Pancreas (tissue), 10 donors: ENCODE measurements at regions not wholly inside any gene's neighbourhood (a gene's known extent, or its start where the extent isn't known, plus 50 kb on each side); places are given as distances from the start of the nearest gene placed in this dataset.

ENCODE experiments used
- ATAC-seq, 4 donors: fragments of 200-7000 bp; cut with Tn5 transposase; one replicate each; pipeline versions ENCODE4 v1.8.0 to v1.9.1; 2020; ENCODE audit warnings: mild to moderate bottlenecking in 4 of 4, moderate library complexity in 4 of 4
- DNase-seq, 6 donors: peaks; one replicate each; pipeline ENCODE4 v3.0.0-alpha.2; 2020
- FAIRE-seq: peaks from 2 replicates; lab custom pipeline; 2012; peaks lifted over from hg19 to GRCh38; lab: Jason Lieb, UNC
- H3K27ac ChIP-seq, 4 donors: fragments of 200-600 bp; sonication (generic); 1 replicate in 3 of 4; 2 replicates in 1 of 4; pipeline versions ENCODE4 v1.5.0 to v1.8.0; 2020
- H3K27me3 ChIP-seq, 4 donors: fragments of 200-600 bp; one replicate each; pipeline ENCODE4 v1.8.0; 2021
- H3K36me3 ChIP-seq, 3 donors: fragments of 200-600 bp; sonication (generic) in 1 of 3; one replicate each; pipeline versions ENCODE4 v1.5.0 to v1.8.0; 2020 to 2021
- H3K4me1 ChIP-seq, 3 donors: fragments of 200-600 bp; one replicate each; pipeline ENCODE4 v1.8.0; 2021
- H3K4me3 ChIP-seq, 4 donors: fragments of 200-600 bp; sonication (generic) in 2 of 4; one replicate each; pipeline versions ENCODE4 v1.5.0 to v1.8.0; 2020 to 2021
- H3K9me3 ChIP-seq, 4 donors: fragments of 200-600 bp; one replicate each; pipeline ENCODE4 v1.8.0; 2021
- WGBS, 2 donors: extraction: QIAGEN DNeasy Blood & Tissue Kit; methylation state at CpG; one replicate each; pipeline ENCODE4 v1.1.7; 2013; 5-methylcytosine and 5-hydroxymethylcytosine counted together
- intact Hi-C, 3 donors: fragments of 100-400 bp; cut with DNase I; formaldehyde crosslinking; loops; one replicate each; pipeline versions ENCODE4 v1.11.1 to v1.14.2; 2022
- TF ChIP-seq, protein P1 (sequence below), 4 donors: fragments of 200-600 bp; sonication (generic) in 3 of 4; IDR thresholded peaks; one replicate each; pipeline versions ENCODE4 v1.5.0 to v1.8.0; 2021; ENCODE audit warnings: antibody characterized with exemption in 4 of 4
- donor health status: healthy with polysubstance abuse.
- donor health status: DM: no; HTN: no; CAD: no; lungs with moderate emphysema.
- donor health status: DM: no; HTN: no; CAD: no.
- donor health status: control.
- donor health status: control.
- donor health status: Bipolar disorder and iron deficiency.
- donor health status: DM: yes; HTN: yes; CAD: no.
- donor health status: DM: no; HTN: no; CAD: no.
- donor health status: DM: no; HTN: no; CAD: no.
- donor health status: DM: yes; HTN: yes; CAD: no.

DNA sequence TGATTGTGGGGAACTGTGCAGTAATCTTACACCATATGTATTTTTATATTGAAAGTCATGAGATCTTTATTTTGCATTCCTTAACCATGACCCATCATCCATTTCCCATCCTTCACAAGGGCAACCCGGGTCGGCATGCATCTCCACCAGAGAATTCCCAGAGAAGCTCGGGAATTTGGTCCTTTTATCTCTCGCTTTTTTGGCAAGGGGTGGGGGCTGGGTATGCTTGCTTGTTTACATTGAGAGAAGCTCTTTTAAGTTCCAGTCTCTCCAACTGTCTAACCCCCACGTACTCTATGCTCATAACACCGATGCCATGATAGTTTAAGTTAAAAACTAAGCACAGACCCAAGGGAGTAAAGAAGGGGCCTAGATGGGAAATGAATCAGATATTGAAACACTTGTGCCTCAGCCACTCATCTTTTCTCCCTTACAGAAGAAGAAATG lies 109.9 kb upstream of the NFIB start:
- Histone ChIP-seq H3K27me3 (no peaks in the 10 kb centered on the region), H3K36me3 (no peaks in the 10 kb centered on the region), H3K4me3 (no peak overlapping the region), H3K4me1 (no peaks in the 10 kb centered on the region), H3K27ac (no peak overlapping the region), H3K9me3 (no peaks in the 10 kb centered on the region)
- intact Hi-C loops: loop anchor here in 1 of 3 donors (10.0 kb wide), 1 partner anchor 999 kb away; no protein-coding TSS in a partner anchor
- ATAC-seq (no peak), FAIRE-seq (no peak), DNase-seq (no peak)
- TF ChIP-seq, protein P1, sequence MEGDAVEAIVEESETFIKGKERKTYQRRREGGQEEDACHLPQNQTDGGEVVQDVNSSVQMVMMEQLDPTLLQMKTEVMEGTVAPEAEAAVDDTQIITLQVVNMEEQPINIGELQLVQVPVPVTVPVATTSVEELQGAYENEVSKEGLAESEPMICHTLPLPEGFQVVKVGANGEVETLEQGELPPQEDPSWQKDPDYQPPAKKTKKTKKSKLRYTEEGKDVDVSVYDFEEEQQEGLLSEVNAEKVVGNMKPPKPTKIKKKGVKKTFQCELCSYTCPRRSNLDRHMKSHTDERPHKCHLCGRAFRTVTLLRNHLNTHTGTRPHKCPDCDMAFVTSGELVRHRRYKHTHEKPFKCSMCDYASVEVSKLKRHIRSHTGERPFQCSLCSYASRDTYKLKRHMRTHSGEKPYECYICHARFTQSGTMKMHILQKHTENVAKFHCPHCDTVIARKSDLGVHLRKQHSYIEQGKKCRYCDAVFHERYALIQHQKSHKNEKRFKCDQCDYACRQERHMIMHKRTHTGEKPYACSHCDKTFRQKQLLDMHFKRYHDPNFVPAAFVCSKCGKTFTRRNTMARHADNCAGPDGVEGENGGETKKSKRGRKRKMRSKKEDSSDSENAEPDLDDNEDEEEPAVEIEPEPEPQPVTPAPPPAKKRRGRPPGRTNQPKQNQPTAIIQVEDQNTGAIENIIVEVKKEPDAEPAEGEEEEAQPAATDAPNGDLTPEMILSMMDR (IDR thresholded peaks at IDR 0.05): no peak
- WGBS, 2 donors: 52 to 55% methylated on average over 6 of the region's 6 CpGs

DNA sequence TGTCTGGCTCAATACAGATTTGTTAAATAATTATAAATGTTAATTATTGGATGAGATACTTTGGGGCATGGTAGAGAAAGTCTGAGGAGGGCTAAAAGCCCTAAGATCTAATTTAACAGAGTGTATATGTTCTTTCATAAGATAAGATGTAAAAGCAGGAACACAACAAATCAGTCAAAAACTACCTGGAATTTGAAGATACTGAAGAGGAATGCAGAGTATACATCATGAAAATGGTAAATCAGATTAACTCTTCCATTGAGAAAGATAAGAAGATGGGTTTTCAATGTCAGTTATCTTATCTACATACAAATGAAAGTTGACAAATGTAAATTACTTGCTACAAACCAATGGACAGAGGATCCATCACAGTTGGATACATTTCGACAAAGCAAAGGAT lies 107.3 kb upstream of the NFIB start:
- Histone ChIP-seq H3K4me3 (no peak overlapping the region), H3K4me1 (no peaks in the 10 kb centered on the region), H3K27ac (no peak overlapping the region), H3K36me3 (no peaks in the 10 kb centered on the region), H3K9me3 (no peaks in the 10 kb centered on the region), H3K27me3 (no peaks in the 10 kb centered on the region)
- 69 to 81% methylated on average over 1 of the region's 1 CpG for WGBS, 2 donors
- no peak for ATAC-seq
- no peak for DNase-seq
- TF ChIP-seq, protein P1 (IDR thresholded peaks at IDR 0.05): no peak
- intact Hi-C loops: loop anchor here in 1 of 3 donors (10.0 kb wide), 1 partner anchor 996 kb away; no protein-coding TSS in a partner anchor
- no peak for FAIRE-seq

DNA sequence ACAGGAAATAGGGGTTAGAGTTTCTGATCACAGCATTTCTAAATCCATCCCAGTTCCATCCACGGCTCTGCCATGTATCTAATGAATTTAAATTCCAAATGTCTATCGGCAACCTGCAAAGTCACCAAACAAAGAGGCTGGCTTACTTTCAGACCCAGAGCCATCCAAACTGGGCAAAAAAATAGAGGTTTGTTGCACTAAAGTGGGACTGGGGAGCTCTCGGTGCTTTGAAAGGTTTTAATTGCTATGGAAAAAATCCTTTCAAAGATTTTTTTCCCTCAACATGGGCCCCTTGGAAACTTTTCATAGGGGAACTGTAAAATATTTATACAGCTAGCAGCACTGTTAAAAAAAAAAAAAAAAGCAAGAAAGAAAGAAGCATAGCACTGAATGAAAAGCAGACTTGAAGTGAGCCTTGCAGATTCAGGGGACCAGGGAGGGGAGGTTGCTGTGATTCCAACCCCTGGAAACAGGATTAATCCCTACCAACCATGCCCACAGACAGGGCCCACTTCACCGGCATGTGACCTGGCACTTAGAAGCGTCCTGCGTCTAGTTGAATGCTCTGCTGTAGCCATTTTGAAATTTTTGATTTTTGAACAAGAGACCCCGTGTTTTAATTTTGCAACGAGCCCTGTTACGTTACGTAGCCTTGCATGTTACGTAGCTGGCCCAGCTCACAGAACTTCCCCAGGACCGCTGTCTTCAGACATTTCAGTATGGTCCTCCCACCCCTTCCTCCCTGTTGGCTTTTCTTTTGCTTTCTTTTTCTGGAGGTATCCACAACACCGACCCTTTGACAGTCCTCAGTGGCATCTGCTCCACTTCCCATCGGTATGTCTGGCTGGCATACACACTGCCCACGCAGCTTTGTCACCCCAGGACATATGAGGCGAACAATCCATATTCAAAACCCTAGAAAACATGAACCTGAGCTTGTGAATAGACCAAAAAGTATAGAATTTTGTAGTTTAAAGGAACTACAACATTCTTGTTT lies 105.3 kb upstream of the NFIB start:
- TF ChIP-seq, protein P1 (IDR thresholded peaks at IDR 0.05): no peak
- FAIRE-seq (no peak), ATAC-seq (no peak), DNase-seq (no peak)
- no peaks in the 10 kb centered on the region for H3K36me3 ChIP-seq
- WGBS, 2 donors: 75 to 77% methylated on average over 16 of the region's 16 CpGs
- H3K9me3 ChIP-seq: no peaks in the 10 kb centered on the region
- intact Hi-C loops: no loop called here
- H3K27ac ChIP-seq: no peak overlapping the region
- H3K4me3 ChIP-seq: no peak overlapping the region
- no peaks in the 10 kb centered on the region for H3K4me1 ChIP-seq
- no peaks in the 10 kb centered on the region for H3K27me3 ChIP-seq

DNA sequence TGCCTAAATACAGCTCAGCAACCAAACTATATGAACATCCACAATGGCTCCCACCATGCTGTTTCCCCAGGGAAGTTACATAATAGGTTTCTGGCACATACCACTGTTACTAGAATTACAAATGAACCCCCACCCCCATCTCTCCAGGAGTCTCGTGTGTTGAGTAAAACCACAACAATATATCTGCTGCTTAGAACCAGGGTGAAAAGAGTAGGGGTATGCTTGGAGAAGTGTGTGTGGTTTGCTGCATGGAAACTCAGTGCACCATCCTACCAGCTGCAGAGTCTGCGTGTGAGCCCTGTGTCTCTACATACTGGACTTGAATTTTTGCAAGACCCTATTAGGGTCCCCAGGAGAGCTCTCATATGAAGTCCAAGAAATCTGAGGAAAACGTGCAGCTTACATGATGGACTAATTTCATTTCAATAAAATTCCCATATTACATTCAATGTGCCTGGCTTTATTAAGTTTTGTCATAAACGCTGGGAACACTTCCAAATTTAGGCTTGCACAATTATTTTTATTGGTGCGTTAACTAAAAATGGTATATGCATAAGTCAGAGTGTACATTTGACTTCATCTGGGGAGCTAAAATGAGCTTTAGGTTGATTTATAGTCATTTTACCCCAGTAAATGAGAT lies 104.5 kb upstream of the NFIB start:
- 53 to 68% methylated on average over 5 of the region's 5 CpGs for WGBS, 2 donors
- Histone ChIP-seq H3K4me3 (no peak overlapping the region), H3K36me3 (no peaks in the 10 kb centered on the region), H3K27me3 (no peaks in the 10 kb centered on the region), H3K27ac (no peak overlapping the region), H3K4me1 (no peaks in the 10 kb centered on the region), H3K9me3 (no peaks in the 10 kb centered on the region)
- ATAC-seq (no peak), DNase-seq (no peak), FAIRE-seq (no peak)
- intact Hi-C loops: no loop called here
- TF ChIP-seq, protein P1 (IDR thresholded peaks at IDR 0.05): no peak
